LNCaP clone FGC (cell line): ENCODE measurements at regions not wholly inside any gene's neighbourhood (a gene's known extent, or its start where the extent isn't known, plus 50 kb on each side); places are given as distances from the start of the nearest gene placed in this dataset.
"Not testable (repeated sequence)": the region's sequence is repeated elsewhere in the genome, so short reads cannot be mapped to it uniquely, and the experiment has no call there.

Source experiments
- DNase-seq: peaks from one replicate; pipeline ENCODE4 v3.0.0-alpha.2; 2011; ENCODE audit warnings: low read depth
- H3K4me3 ChIP-seq: 2 replicates; pipeline ENCODE4 v1.5.1; 2011; ENCODE audit warnings: mild to moderate bottlenecking, low read depth, low read length, control low read depth
- CTCF ChIP-seq: IDR thresholded peaks from 2 replicates; pipeline ENCODE4 v1.5.1; 2012; ENCODE audit warnings: mild to moderate bottlenecking; ENCODE audit not compliant: control insufficient read depth, insufficient read depth; ENCODE audit errors: extremely low read depth

- no peak for DNase-seq
- no peak for TF ChIP-seq CTCF
- H3K4me3 ChIP-seq = no peak overlapping the region
These were observed 119.8 kb downstream of the TPR start for GRCh38 chr1:186255266-186255665.

GRCh38 chr1:186250529-186250928 is 124.5 kb downstream of the TPR start:
- no peak for TF ChIP-seq CTCF
- no peak for DNase-seq

GRCh38 chr1:186248608-186249007 is 126.4 kb downstream of the TPR start:
- H3K4me3 ChIP-seq, DNase-seq: not testable (repeated sequence)

More at GRCh38 chr1:186250529-186250928, 124.5 kb downstream of the TPR start:
- H3K4me3 ChIP-seq = no peak overlapping the region

GRCh38 chr1:186244825-186245224 is 130.2 kb downstream of the TPR start:
- DNase-seq = no peak
- no peak overlapping the region for H3K4me3 ChIP-seq
- peak; percentile 30 for TF ChIP-seq CTCF
